GM08714 (cell line): ENCODE measurements at regions not wholly inside any gene's neighbourhood (a gene's known extent, or its start where the extent isn't known, plus 50 kb on each side); places are given as distances from the start of the nearest gene placed in this dataset.
"Not testable (repeated sequence)": the region's sequence is repeated elsewhere in the genome, so short reads cannot be mapped to it uniquely, and the experiment has no call there.

Source experiments
- H3K4me3 ChIP-seq: fragments of 200-500 bp; sonication (Bioruptor generic); 2 replicates; pipeline ENCODE4 v1.5.1; 2014; ENCODE audit warnings: mild to moderate bottlenecking, low read length, inconsistent platforms
- ZNF274 ChIP-seq: IDR thresholded peaks from 2 replicates; pipeline ENCODE4 v1.6.1; 2012; ENCODE audit warnings: mild to moderate bottlenecking, low read depth, low read length

DNA sequence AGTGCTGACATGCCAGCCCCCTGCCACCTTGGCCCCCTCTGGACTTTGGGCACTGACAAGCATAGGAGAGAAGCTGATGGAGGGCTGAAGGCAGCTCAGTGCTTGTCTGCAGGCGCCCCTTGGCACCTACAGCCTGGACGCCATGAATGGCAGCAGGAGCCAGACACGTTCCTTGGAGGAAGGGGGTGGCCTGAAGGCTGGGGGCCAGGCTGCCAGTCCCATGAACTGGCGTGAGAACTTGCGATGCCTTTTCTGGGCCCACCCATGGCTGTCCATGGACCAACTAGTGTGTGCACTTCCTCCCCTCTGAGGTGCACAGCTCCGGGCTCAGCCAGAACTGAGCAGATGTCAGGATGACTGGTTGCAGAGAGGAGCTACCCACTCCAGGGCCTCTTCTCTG is 99.0 kb upstream of the RANBP6 start:
- no peak overlapping the region for H3K4me3 ChIP-seq
- no peak for TF ChIP-seq ZNF274

- no peak overlapping the region for H3K4me3 ChIP-seq
- TF ChIP-seq ZNF274, result no peak
Observed at GRCh38 chr9:6113819-6114218, 98.4 kb upstream of the RANBP6 start.

- H3K4me3 ChIP-seq, result no peak overlapping the region
- no peak for TF ChIP-seq ZNF274
Observed at GRCh38 chr9:6113312-6113711, 97.9 kb upstream of the RANBP6 start.

DNA sequence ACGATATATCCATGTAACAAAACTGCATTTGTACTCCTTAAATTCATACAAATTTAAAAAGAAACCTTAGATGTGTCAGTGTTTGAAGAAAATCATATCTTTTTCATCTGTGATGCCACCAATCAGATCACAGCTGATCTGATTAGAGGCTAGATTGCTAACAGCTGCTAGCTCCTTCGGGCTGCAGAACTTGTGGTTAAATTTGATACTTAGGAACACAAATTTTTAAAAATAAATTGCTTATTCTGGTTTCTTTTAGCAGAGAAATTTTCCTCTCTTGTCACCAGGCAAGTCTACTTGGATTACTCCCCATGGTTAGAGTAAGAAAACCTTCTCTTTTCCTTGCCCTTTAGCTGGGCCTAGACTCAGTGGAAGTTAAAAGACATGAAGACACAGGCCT is 94.6 kb upstream of the RANBP6 start:
- no peak for TF ChIP-seq ZNF274
- H3K4me3 ChIP-seq, result no peak overlapping the region

DNA sequence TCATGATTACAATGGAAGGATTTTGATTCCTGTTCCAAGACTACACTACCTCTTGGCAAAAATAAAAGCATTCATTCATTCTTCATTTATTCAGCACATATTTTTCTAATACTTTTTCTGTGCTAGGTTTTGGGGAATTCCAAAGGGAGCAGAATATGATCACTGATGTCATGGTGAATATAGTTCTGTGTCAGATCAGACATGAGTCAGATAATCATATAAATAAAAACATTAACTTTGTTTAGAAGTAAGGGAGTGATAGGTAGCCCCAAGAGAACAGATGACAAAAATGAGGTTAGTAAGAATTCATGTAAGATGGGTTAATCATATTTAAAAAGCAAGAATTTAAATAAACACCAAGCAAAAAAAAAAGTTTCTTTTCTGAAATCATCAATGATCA is 94.1 kb upstream of the RANBP6 start:
- H3K4me3 ChIP-seq, result no peak overlapping the region
- no peak for TF ChIP-seq ZNF274

DNA sequence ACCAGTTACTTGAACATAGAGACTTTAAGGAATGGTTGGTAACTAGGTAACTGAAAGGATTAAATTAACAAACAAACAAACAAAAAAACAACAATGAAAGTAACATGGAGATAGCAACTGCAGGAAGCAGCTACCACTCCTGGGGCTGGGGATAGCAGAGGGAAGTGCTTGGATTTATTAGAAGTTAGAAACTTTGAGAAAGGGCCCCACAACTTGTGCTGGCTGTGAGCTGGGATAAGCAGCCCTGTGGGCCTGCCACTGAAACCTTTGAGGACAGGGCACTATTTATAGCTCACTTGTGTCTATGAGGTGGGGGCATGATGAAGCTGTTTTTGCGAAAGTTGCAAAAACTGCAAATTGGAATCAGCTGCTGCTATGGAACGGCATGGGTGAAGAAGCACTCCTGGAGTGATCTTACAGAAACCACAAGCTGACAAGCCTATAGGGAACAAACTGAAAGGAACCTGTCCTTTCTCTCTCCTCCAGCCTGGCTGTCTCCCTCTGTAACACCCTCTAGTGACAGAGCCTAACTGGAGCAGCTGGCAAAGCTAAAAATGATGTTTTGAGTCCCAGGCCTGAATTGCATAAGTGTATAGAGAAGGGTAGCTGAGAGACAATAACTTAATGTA is 91.4 kb upstream of the RANBP6 start:
- TF ChIP-seq ZNF274, result no peak
- no peak overlapping the region; the same call in 1 of the 2 replicates for H3K4me3 ChIP-seq

DNA sequence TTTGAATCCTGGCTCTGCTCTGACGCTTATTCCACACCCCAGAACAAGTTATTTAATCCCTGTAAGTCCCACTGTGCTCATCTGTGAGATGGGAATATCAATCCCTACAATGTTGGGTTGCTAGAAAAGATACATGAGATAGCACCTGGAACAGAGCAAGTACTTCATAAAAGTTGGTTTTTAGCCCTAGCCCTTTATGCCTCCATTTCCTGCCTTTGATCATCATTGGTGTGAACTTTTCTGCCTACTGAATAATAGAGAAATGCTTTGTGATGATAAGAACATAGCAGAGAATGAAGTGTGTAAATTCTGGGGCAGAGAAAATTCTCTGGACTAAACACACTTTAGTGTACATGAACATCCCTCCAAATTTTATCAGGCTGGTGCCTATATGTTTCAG is 90.3 kb upstream of the RANBP6 start:
- no peak overlapping the region for H3K4me3 ChIP-seq
- no peak for TF ChIP-seq ZNF274

GRCh38 chr9:6104406-6104805 is 89.0 kb upstream of the RANBP6 start:
- H3K4me3 ChIP-seq, result not testable (repeated sequence)

GRCh38 chr9:6103911-6104310 is 88.5 kb upstream of the RANBP6 start:
- H3K4me3 ChIP-seq, result not testable (repeated sequence)

- not testable (repeated sequence) for H3K4me3 ChIP-seq
Observed at GRCh38 chr9:6102336-6102987, 87.0 kb upstream of the RANBP6 start.

- H3K4me3 ChIP-seq, result not testable (repeated sequence)
Observed at GRCh38 chr9:6101725-6102124, 86.3 kb upstream of the RANBP6 start.

- not testable (repeated sequence) for H3K4me3 ChIP-seq
Observed at GRCh38 chr9:6099346-6099745, 83.9 kb upstream of the RANBP6 start.

DNA sequence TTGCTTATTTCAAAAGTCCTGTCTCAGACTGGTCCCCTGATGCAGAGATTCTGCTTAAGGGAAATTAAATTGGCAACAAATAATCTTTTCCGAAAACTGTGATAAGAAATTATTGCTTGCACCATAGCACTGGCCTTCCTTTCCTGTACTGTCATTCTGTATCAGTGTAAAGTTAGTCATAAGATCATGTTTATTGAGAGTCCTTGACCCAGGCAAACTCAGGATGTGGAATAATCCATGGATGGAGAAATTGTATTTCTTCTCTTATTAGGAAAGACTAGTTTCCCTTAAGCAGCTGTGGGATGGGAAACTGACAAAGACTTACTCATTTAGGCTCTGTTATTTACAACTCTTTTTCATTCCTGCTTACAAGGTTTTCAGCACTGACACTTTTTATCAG is 83.0 kb upstream of the RANBP6 start:
- H3K4me3 ChIP-seq, result no peak overlapping the region
- TF ChIP-seq ZNF274, result no peak

GRCh38 chr9:6096821-6097220 is 81.4 kb upstream of the RANBP6 start:
- TF ChIP-seq ZNF274, result no peak
- H3K4me3 ChIP-seq, result no peak overlapping the region

GRCh38 chr9:6090277-6091210 is 75.1 kb upstream of the RANBP6 start:
- no peak for TF ChIP-seq ZNF274
- H3K4me3 ChIP-seq, result no peak overlapping the region
